T-cell (primary cell): ENCODE measurements at regions not wholly inside any gene's neighbourhood (a gene's known extent, or its start where the extent isn't known, plus 50 kb on each side); places are given as distances from the start of the nearest gene placed in this dataset.
"Not testable (repeated sequence)": the region's sequence is repeated elsewhere in the genome, so short reads cannot be mapped to it uniquely, and the experiment has no call there.

ENCODE experiments used
- ATAC-seq, 4 experiments: fragments of 200-7000 bp in 3 of 4; fragments of 150-1000 bp in 1 of 4; cut with Tn5 transposase; replicated peaks in 1 of 4; 1 replicate in 3 of 4; 2 replicates in 1 of 4; pipeline ENCODE4 v1.10.0; 2021; ENCODE audit warnings: moderate library complexity in 3 of 4, mild to moderate bottlenecking in 2 of 4, moderate number of reproducible peaks in 1 of 4
- CTCF ChIA-PET, 2 donors: fragments of 300-600 bp; sonication (Branson Sonifier 250); formaldehyde crosslinking; loops; one replicate each; lab custom pipeline; 2022; ENCODE audit warnings: antibody characterized with exemption in 2 of 2; lab: Charles Lee
- POLR2A ChIA-PET, 2 donors: fragments of 300-600 bp; sonication (Branson Sonifier 250); formaldehyde crosslinking; loops; one replicate each; lab custom pipeline; 2022; ENCODE audit warnings: antibody characterized with exemption in 2 of 2; lab: Charles Lee
- DNase-seq, 35 experiments: peaks; one replicate each; pipeline versions ENCODE4 v3.0.0 to v3.0.0-alpha.2; 2013 to 2023
- H3K27ac ChIP-seq: one replicate; pipeline ENCODE4 v1.5.1; 2013; ENCODE audit warnings: low read length
- H3K27me3 ChIP-seq, 2 experiments: replicated peaks in 1 of 2; 1 replicate in 1 of 2; 2 replicates in 1 of 2; pipeline versions ENCODE4 v1.6.1 to v1.7.0; 2013; ENCODE audit warnings: low read length in 1 of 2, mixed read lengths in 1 of 2; ENCODE audit not compliant: control insufficient read depth in 2 of 2, insufficient read depth in 2 of 2; ENCODE audit errors: extremely low read depth in 1 of 2
- H3K36me3 ChIP-seq, 2 donors: 1 replicate in 1 of 2; 2 replicates in 1 of 2; pipeline versions ENCODE4 v1.6.1 to v1.7.0; 2013; ENCODE audit warnings: low read length in 1 of 2; ENCODE audit not compliant: control insufficient read depth in 2 of 2, insufficient read depth in 1 of 2; ENCODE audit errors: extremely low read depth in 1 of 2
- H3K4me1 ChIP-seq, 2 experiments: 1 replicate in 1 of 2; 2 replicates in 1 of 2; pipeline versions ENCODE4 v1.6.1 to v1.7.0; 2013; ENCODE audit warnings: low read length in 2 of 2, mixed read lengths in 1 of 2; ENCODE audit not compliant: insufficient read depth in 2 of 2, control insufficient read depth in 1 of 2; ENCODE audit errors: extremely low read depth in 1 of 2
- H3K4me3 ChIP-seq, 2 donors: 1 replicate in 1 of 2; 2 replicates in 1 of 2; pipeline versions ENCODE4 v1.5.1 to v1.7.0; 2013; ENCODE audit warnings: mild to moderate bottlenecking in 2 of 2, low read length in 1 of 2, moderate library complexity in 1 of 2; ENCODE audit not compliant: control insufficient read depth in 1 of 2; ENCODE audit errors: extremely low read depth in 1 of 2
- H3K9me3 ChIP-seq: 2 replicates; pipeline ENCODE4 v1.7.0; 2013
- H3K27ac Mint-ChIP-seq, 2 donors: one replicate each; pipeline ENCODE4 v1.8.0; 2020 to 2021; ENCODE audit warnings: mild to moderate bottlenecking in 2 of 2, mixed read lengths in 2 of 2
- H3K27me3 Mint-ChIP-seq, 2 donors: one replicate each; pipeline ENCODE4 v1.8.0; 2021 to 2022; ENCODE audit warnings: mixed read lengths in 2 of 2
- H3K36me3 Mint-ChIP-seq: one replicate; pipeline ENCODE4 v1.8.0; 2021; ENCODE audit warnings: mixed read lengths
- H3K4me1 Mint-ChIP-seq, 3 donors: one replicate each; pipeline ENCODE4 v1.8.0; 2020 to 2022; ENCODE audit warnings: mixed read lengths in 3 of 3, mild to moderate bottlenecking in 1 of 3
- H3K4me3 Mint-ChIP-seq, 3 donors: one replicate each; pipeline ENCODE4 v1.8.0; 2020 to 2022; ENCODE audit warnings: mild to moderate bottlenecking in 3 of 3, mixed read lengths in 3 of 3, moderate library complexity in 3 of 3
- H3K9me3 Mint-ChIP-seq, 3 donors: one replicate each; pipeline ENCODE4 v1.8.0; 2020 to 2022; ENCODE audit warnings: mixed read lengths in 3 of 3
- WGBS: methylation state at CpG from one replicate; pipeline ENCODE4 v1.1.5; 2013; ENCODE audit warnings: missing lambda C conversion rate; ENCODE audit not compliant: insufficient coverage; 5-methylcytosine and 5-hydroxymethylcytosine counted together

- H3K4me3 ChIP-seq, H3K27me3 Mint-ChIP-seq, DNase-seq, H3K4me1 Mint-ChIP-seq, H3K27me3 ChIP-seq, H3K4me3 Mint-ChIP-seq, H3K36me3 Mint-ChIP-seq, POLR2A ChIA-PET, ATAC-seq, H3K27ac Mint-ChIP-seq, H3K36me3 ChIP-seq, H3K4me1 ChIP-seq, H3K9me3 ChIP-seq, CTCF ChIA-PET, H3K27ac ChIP-seq: not testable (repeated sequence)
- peaks cover 19 to 35% (median 22%) of the 10 kb centered on the region in 3 donors for H3K9me3 Mint-ChIP-seq
- WGBS: no CpG with 5 or more reads among the region's 19 CpGs
Observed at GRCh38 chr16:60647388-60647787, 1388.8 kb downstream of the CDH8 start.

- Histone ChIP-seq H3K36me3 (no peaks in the 10 kb centered on the region), H3K27me3 (no peaks in the 10 kb centered on the region), H3K9me3 (no peaks in the 10 kb centered on the region), H3K4me3 (no peak overlapping the region), H3K27ac (no peak overlapping the region), H3K4me1 (no peaks in the 10 kb centered on the region)
- H3K27ac Mint-ChIP-seq: no peak overlapping the region
- ChIA-PET POLR2A (no interaction called here), CTCF (no interaction called here)
- no peaks in the 10 kb centered on the region for H3K36me3 Mint-ChIP-seq
- peaks cover 20 to 36% (median 27%) of the 10 kb centered on the region in 3 donors for H3K9me3 Mint-ChIP-seq
- DNase-seq (no peak), ATAC-seq (no peak)
- WGBS: 78% methylated on average over 3 of the region's 4 CpGs
- H3K4me1 Mint-ChIP-seq: no peaks in the 10 kb centered on the region
- no peaks in the 10 kb centered on the region for H3K27me3 Mint-ChIP-seq
- no peak overlapping the region for H3K4me3 Mint-ChIP-seq
Observed at GRCh38 chr16:60646631-60647030, 1389.6 kb downstream of the CDH8 start.

GRCh38 chr16:60645541-60645940 is 1390.7 kb downstream of the CDH8 start:
- Mint-ChIP-seq H3K36me3 (no peaks in the 10 kb centered on the region), H3K4me1 (no peaks in the 10 kb centered on the region), H3K4me3 (no peak overlapping the region), H3K27ac (no peak overlapping the region), H3K9me3 (peaks cover 22 to 40% (median 27%) of the 10 kb centered on the region in 3 donors), H3K27me3 (no peaks in the 10 kb centered on the region)
- no peaks in the 10 kb centered on the region for H3K36me3 ChIP-seq
- DNase-seq (no peak), ATAC-seq (no peak)
- ChIA-PET CTCF (no interaction called here), POLR2A (no interaction called here)
- WGBS: no CpG with 5 or more reads among the region's 3 CpGs
- H3K27ac ChIP-seq: no peak overlapping the region
- no peak overlapping the region for H3K4me3 ChIP-seq
- no peaks in the 10 kb centered on the region for H3K9me3 ChIP-seq
- no peaks in the 10 kb centered on the region for H3K4me1 ChIP-seq
- H3K27me3 ChIP-seq: no peaks in the 10 kb centered on the region

GRCh38 chr16:60642956-60643355 is 1393.3 kb downstream of the CDH8 start:
- ChIA-PET POLR2A (no interaction called here), CTCF (no interaction called here)
- Histone ChIP-seq H3K9me3 (no peaks in the 10 kb centered on the region), H3K36me3 (no peaks in the 10 kb centered on the region), H3K27ac (no peak overlapping the region), H3K4me3 (no peak overlapping the region), H3K4me1 (no peaks in the 10 kb centered on the region), H3K27me3 (no peaks in the 10 kb centered on the region)
- H3K36me3 Mint-ChIP-seq: no peaks in the 10 kb centered on the region
- H3K4me1 Mint-ChIP-seq: no peaks in the 10 kb centered on the region
- H3K27ac Mint-ChIP-seq: no peak overlapping the region
- no peaks in the 10 kb centered on the region for H3K27me3 Mint-ChIP-seq
- peaks cover 18 to 47% (median 24%) of the 10 kb centered on the region in 3 donors for H3K9me3 Mint-ChIP-seq
- H3K4me3 Mint-ChIP-seq: no peak overlapping the region
- ATAC-seq (no peak), DNase-seq (no peak)

GRCh38 chr16:60641067-60641665 is 1395.1 kb downstream of the CDH8 start:
- H3K9me3 Mint-ChIP-seq: peaks cover 9 to 44% (median 24%) of the 10 kb centered on the region in 3 donors
- CTCF ChIA-PET: no interaction called here
- H3K4me3 Mint-ChIP-seq: no peak overlapping the region
- no peak overlapping the region for H3K27ac Mint-ChIP-seq
- no peak for ATAC-seq
- Histone ChIP-seq H3K9me3 (no peaks in the 10 kb centered on the region), H3K27ac (no peak overlapping the region), H3K27me3 (no peaks in the 10 kb centered on the region), H3K4me3 (no peak overlapping the region), H3K4me1 (no peaks in the 10 kb centered on the region), H3K36me3 (no peaks in the 10 kb centered on the region)
- POLR2A ChIA-PET: no interaction called here
- H3K36me3 Mint-ChIP-seq: no peaks in the 10 kb centered on the region
- no peaks in the 10 kb centered on the region for H3K27me3 Mint-ChIP-seq
- DNase-seq: no peak
- H3K4me1 Mint-ChIP-seq: no peaks in the 10 kb centered on the region
- WGBS: 82% methylated on average over 17 of the region's 17 CpGs

- no peaks in the 10 kb centered on the region for H3K4me1 ChIP-seq
- H3K27ac ChIP-seq: no peak overlapping the region
- no peaks in the 10 kb centered on the region for H3K9me3 ChIP-seq
- POLR2A ChIA-PET: no interaction called here
- no peak for ATAC-seq
- H3K36me3 ChIP-seq: no peaks in the 10 kb centered on the region
- Mint-ChIP-seq H3K9me3 (peaks cover 14 to 50% (median 21%) of the 10 kb centered on the region in 3 donors), H3K36me3 (no peaks in the 10 kb centered on the region), H3K4me1 (no peaks in the 10 kb centered on the region), H3K27me3 (no peaks in the 10 kb centered on the region), H3K27ac (no peak overlapping the region), H3K4me3 (no peak overlapping the region)
- CTCF ChIA-PET: no interaction called here
- 83% methylated on average over 1 of the region's 3 CpGs for WGBS
- DNase-seq: no peak
- no peaks in the 10 kb centered on the region for H3K27me3 ChIP-seq
- no peak overlapping the region for H3K4me3 ChIP-seq
Observed at GRCh38 chr16:60640038-60640437, 1396.2 kb downstream of the CDH8 start.

- H3K4me3 ChIP-seq, ATAC-seq, H3K36me3 ChIP-seq, H3K4me1 Mint-ChIP-seq, H3K27ac ChIP-seq, POLR2A ChIA-PET, H3K27me3 Mint-ChIP-seq, H3K4me3 Mint-ChIP-seq, H3K27me3 ChIP-seq, H3K36me3 Mint-ChIP-seq, H3K4me1 ChIP-seq, DNase-seq, H3K9me3 ChIP-seq, CTCF ChIA-PET, H3K27ac Mint-ChIP-seq: not testable (repeated sequence)
- peaks cover 8 to 51% (median 25%) of the 10 kb centered on the region in 3 donors for H3K9me3 Mint-ChIP-seq
- WGBS: 79% methylated on average over 3 of the region's 5 CpGs
Observed at GRCh38 chr16:60636636-60637035, 1399.6 kb downstream of the CDH8 start.
